NCI-H2196 (cell line): ENCODE measurements at regions not wholly inside any gene's neighbourhood (a gene's known extent, or its start where the extent isn't known, plus 50 kb on each side); places are given as distances from the start of the nearest gene placed in this dataset.

ENCODE experiments used
- DNase-seq: peaks from one replicate; lab custom pipeline; 2025; ENCODE audit not compliant: unreplicated experiment; lab: John Stamatoyannopoulos, UW

- no peak for DNase-seq
These were observed 109.4 kb upstream of the POU3F3 start for GRCh38 chr2:104744537-104744936.

- DNase-seq = no peak
These were observed 108.1 kb upstream of the POU3F3 start for GRCh38 chr2:104745846-104746245.

- no peak for DNase-seq
These were observed 107.6 kb upstream of the POU3F3 start for GRCh38 chr2:104746299-104746698.

GRCh38 chr2:104746858-104747257 lies 107.1 kb upstream of the POU3F3 start:
- no peak for DNase-seq

GRCh38 chr2:104749856-104750460 lies 104.0 kb upstream of the POU3F3 start:
- no peak for DNase-seq

GRCh38 chr2:104752504-104752903 lies 101.4 kb upstream of the POU3F3 start:
- no peak for DNase-seq

GRCh38 chr2:104755026-104755878 lies 98.7 kb upstream of the POU3F3 start:
- no peak for DNase-seq

- DNase-seq = no peak
These were observed 97.8 kb upstream of the POU3F3 start for GRCh38 chr2:104756118-104756517.

GRCh38 chr2:104757056-104757455 lies 96.9 kb upstream of the POU3F3 start:
- DNase-seq = no peak

- DNase-seq = no peak
These were observed 95.7 kb upstream of the POU3F3 start for GRCh38 chr2:104758199-104758620.

GRCh38 chr2:104762031-104762430 lies 91.9 kb upstream of the POU3F3 start:
- DNase-seq = no peak

GRCh38 chr2:104766683-104767082 lies 87.2 kb upstream of the POU3F3 start:
- DNase-seq = no peak

GRCh38 chr2:104768694-104769093 lies 85.2 kb upstream of the POU3F3 start:
- DNase-seq = no peak

GRCh38 chr2:104769096-104769495 lies 84.8 kb upstream of the POU3F3 start:
- DNase-seq = no peak

GRCh38 chr2:104772996-104773395 lies 80.9 kb upstream of the POU3F3 start:
- no peak for DNase-seq

GRCh38 chr2:104774631-104775030 lies 79.3 kb upstream of the POU3F3 start:
- no peak for DNase-seq

- no peak for DNase-seq
These were observed 76.2 kb upstream of the POU3F3 start for GRCh38 chr2:104777721-104778120.

GRCh38 chr2:104781151-104781550 lies 72.8 kb upstream of the POU3F3 start:
- no peak for DNase-seq

GRCh38 chr2:104784264-104784663 lies 69.7 kb upstream of the POU3F3 start:
- no peak for DNase-seq

- DNase-seq = no peak
These were observed 67.7 kb upstream of the POU3F3 start for GRCh38 chr2:104786204-104786603.

GRCh38 chr2:104786821-104787220 lies 67.1 kb upstream of the POU3F3 start:
- no peak for DNase-seq

- no peak for DNase-seq
These were observed 66.4 kb upstream of the POU3F3 start for GRCh38 chr2:104787298-104788065.
